HG02759 (cell line): ENCODE measurements at regions not wholly inside any gene's neighbourhood (a gene's known extent, or its start where the extent isn't known, plus 50 kb on each side); places are given as distances from the start of the nearest gene placed in this dataset.

Experiments used
- ATAC-seq: cut with Tn5 transposase; IDR thresholded peaks from one replicate; pipeline ENCODE4 v1.9.1; 2021; ENCODE audit warnings: mild to moderate bottlenecking, moderate library complexity; ENCODE audit not compliant: unreplicated experiment

DNA sequence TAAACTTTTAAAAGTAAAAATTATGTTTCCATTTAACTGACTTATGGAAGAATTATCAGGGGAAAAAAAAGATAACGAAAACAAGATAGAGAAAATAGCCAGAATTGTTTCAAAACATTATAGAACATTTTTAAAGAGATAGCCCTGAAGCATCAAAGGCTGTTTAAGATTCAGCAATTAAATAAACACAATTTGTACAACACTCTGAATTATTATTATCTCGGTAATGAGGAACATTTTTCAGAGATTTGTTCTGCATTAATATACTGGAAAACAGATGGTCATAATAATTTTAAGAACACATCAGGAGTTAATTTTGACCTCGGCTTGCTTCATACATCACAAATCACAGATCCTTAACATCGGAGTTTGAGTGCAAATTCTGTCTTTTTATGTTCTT lies 643.8 kb downstream of the SORCS1 start:
- ATAC-seq = no peak

DNA sequence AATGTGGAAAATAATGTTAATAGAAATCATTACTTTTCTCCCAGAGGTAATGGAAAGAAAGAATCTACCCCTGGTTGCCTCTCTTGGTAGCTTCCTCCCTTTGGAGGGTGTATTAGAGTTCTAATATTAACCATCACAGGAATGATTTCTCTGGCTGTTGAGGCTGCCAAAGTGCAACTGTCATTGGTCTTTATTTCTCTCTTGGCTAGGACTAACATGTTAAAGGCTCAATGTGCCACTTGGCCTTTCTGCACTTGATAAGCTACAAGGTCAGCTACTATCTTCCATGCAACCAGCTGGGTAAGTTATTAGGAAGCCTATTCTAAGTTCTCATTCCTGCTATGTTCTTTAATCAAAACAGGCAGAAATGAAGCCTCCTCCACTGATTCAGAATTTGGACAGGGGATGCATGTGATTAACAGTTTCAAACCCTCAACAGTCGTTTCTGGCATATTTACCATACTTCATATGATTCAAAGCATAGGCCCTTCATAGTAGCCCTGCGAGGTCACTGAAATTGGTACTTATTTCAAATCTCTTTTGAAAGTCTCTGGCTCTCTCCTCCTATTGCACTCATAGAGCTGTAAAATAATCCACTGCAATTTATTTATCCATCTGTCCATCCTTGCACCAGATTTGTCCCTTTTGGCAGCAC lies 645.0 kb downstream of the SORCS1 start:
- no peak for ATAC-seq

DNA sequence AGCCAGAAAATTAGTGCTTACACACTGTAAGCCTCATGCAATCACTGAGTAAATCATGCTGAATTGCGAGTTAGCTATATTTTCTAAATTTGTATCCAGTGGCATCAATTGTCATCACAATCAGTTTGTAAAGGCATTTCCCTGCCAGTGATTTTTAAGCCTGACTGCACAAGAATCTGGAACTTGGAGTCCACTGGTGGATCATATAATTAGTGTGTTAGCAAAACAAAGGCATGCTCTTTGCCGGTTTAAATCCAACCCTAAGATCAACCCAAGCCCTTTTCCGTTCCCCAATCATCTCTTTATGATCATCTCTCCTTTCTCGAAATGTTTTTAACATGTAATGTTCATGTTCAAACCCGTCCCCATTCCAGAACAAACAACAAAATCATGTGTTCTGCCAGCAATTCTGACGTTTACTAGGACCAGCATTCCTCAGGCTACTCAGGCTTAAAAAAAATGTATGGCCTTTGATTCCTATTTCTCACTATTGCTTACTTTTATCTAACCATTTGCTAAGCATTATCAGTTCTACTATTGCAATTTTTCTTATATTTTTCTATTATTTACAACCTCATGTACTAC lies 649.2 kb downstream of the SORCS1 start:
- ATAC-seq = no peak

DNA sequence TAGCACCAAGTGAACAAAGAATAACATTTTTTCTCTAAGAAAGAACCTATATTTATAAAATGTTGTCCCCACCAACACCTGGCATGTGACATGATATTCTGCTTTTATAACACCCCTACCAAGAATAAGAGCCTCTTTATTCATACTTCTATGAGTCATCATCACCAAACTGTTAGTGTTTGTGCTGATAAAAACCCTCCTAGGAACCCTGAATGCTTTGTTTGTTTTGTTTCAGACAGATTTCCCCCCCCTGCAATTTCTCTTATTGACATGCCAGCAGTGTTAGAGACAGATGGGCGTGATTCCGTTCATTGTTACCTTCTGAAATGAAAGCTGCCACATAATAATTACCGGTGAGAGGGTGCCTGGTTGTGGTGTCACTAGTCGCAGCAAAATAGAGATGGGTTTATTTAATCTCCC lies 651.1 kb downstream of the SORCS1 start:
- ATAC-seq = no peak

DNA sequence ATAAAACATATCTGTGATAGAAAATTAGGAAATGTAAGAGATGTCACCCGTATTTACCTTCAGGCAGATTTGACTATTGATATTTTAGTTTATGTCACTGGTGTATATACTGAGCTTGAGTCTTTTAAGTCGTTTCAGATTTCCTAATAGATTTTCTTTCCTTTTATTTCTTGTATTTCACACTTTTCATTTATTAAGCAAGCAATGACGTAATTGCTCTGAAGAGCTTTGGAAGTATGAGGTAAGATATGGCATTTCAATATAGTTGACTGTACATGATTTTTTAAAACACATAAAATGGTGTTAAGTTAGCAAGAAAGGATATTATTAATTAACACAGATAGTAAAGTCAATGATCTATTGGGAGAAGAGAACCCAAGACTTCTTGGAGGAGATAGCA lies 652.6 kb downstream of the SORCS1 start:
- no peak for ATAC-seq

DNA sequence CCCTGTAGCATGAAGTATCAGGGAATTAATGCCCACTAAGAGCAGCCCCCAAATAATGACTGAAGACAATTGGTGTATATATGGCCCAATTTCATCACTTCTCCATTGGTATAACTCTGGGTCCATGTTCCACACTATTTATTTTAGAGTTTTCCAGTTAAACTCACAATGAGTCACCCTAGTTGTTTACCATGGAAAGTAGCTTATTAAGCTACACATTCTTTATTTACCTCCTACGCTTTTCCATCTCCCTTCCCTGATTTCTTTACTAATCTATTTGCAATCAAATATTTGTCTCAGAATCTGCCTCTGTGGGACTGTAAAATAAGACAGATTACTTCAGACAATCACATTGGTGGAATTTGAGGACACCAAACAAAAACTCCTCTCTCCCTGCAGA lies 655.6 kb downstream of the SORCS1 start:
- ATAC-seq = no peak

DNA sequence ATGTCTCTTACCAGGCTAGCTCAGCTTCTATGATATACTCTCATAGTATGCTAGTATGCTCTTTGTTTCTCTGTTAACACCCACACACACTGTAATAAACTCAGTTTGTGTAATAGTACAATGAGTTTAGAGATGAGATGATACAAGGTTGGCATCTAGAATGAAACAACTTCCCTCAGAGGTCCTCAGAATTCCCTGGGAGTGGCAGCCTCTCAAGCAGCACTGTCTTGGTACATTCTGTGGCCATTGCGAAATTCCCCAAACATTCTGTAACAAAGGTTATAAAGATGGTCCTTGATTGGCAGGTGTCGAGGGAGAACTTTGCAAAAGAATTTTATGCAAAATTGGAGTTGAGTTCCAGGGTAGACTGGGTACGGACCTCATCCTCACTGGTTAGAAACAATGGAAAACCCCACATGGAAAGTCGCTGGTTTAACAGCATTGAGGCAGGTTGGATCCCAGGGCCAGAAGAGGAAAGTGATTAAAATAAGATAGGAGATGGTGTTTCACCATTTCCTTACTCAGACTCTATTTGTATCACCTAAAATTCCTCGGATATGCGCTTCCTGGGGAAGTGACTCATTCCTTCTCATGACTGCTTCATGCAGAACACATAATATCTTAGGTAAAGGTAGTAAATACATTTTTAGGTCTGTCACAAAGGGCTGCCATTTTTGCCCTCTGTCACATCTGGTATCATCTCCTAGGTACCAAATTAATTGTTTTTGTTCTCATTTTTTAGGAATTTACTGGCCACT lies 657.8 kb downstream of the SORCS1 start:
- ATAC-seq = no peak

DNA sequence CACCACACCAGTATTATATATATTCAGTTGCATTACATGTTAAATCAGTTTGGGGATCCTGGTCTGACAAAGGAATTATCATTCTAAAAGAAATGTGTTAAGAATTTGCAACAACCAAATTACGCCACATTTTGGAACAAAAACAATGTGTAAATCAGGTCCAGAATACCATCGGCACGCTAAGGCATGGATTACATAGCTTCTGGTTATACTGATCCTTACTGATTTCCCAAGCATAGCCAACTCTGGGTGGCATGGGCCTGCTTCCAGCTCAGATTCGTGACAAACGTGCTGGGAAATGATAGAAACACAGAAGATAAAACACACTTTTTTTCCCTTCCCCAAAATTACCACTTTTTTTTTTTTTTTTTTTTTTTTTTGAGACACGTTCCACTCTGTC lies 660.0 kb downstream of the SORCS1 start:
- no peak for ATAC-seq

DNA sequence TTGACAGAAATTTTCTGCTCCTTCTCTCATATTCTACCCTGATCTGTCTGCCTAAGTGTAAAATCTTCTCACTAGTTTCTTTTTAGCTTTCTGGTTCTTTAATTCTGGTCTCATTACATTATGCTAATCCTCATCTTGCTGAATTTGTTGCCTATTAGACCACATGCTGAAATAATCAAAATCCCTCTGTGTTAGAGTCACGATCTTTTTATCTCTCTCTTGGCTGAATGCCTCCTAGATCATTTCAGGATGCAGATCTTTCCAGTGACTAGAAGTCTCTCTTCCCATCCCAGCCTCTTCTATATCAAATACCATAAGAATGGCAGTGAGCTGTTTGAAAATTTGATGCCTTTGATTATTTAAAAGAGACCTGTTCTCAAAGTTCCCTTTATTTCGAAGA lies 661.9 kb downstream of the SORCS1 start:
- ATAC-seq = no peak

DNA sequence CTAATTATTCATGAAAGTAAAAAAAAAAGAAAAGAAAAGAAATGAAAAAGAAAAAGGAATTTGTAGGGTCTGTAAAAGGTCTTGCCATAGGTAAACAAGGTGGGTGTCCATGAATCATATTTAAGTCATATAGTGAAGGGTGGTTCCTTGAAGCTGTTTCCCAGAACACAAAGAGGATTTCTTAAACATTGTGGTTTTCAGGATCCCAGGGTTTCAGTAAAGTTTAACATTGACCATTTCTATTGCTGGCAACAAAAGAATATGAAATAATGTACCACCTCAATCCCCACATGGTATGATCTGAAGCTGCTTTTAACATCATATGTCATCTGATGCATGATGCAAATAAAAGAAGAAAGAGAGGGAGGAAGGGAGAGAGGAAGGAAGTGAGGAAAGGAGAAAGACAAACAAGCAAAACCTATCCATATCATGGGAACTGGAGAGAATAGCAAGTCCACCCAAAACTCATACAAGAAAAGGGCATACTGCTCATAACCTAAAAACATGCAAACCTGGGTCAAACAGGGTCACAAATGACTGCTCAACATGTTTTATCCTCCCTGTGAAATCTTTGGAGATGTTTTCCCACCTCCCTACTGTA lies 663.5 kb downstream of the SORCS1 start:
- no peak for ATAC-seq

DNA sequence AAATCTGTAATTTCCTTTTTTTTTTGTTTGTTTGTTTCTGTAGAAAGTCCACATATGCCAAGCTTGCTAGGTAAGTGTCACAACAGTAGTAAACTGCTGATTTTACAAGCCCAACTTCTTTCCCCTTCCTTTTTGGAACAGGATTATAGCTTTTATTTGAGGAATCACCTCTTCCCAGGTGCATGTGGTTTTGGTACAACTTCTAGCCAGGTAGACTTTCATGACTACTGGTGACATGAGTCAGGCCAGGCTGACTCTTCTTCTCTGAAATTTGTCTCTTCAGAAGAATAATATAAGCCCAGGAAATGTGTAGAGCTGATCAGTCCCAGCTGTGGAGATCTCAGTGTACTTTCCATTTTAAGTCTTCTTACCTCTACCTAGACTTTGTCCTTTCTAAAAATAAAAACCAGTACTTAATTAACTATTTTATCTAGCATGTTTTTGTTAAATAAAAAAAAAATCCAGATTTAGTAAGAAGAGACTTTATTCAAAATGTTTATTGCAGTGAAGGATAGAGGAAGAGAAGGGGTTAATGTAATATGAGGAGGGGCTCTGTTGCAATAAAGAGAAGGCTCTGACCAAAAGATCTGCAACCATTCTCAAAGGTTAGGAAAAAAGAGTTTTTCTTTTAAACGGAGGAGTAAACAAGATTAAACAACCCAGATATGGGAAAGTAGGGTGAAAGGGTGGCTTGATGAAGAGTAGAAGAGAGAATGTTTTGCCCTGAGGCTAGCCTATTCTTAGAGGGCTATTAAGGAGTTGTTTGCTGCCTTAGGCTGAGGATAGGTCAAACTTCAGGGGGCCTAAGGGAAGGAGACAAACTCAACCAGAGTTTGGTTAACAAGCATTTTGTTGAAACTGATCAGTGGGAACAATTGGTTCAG lies 664.2 kb downstream of the SORCS1 start:
- ATAC-seq = no peak

DNA sequence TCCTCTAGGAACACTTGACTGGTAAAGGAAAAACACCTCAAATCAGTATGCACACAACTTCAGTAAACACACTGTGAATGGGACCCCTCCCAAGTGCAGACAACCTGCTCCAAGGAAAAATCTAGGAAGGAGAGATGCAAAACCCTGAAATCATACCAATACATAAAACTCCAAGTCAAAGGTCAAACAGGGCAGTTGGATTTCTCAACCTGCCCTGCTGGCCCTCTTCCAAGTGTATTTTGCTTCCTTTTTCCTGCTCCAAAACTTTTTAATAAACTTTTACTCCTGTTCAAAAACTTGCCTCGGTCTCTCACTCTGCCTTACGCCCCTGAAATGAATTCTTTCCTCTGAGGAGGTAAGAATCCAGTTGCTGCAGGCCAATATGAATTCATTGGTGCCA lies 665.1 kb downstream of the SORCS1 start:
- no peak for ATAC-seq

DNA sequence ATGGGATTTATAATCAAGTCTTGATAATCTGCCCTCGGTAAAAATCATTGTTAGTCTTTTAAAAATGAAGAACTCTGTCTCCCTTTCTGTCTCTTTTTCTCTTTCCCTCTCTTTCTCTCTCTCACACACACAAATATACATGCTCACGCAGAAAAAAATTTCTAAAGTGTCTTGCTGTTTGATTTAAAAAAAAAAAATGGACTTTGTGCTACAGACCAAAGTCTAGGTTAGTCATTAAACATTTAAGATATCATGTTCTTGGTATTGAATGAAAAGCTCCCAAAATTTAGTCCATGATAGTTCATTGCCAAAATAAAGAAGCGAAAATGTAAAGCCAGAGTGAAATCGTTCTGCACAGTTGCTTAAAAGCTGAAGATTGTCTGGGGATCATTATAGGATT lies 665.8 kb downstream of the SORCS1 start:
- no peak for ATAC-seq

DNA sequence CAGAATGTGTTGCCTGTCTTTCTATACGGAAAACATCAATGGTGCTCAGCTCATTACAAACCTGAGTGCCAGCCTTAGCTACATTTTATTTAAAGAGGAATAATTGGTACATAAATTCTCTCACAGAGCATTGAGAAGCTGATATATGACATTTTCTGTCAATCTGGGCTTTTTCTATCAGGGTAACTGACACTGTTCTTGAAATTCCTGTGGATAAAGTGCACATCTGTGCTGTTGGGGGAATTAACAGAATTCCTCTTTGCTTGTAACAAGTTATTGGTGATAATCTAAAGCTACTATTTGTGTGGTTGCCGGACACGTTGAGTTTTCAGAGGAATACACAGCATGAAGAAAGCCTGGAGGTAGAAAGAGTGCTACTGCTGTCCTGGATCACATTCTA lies 668.6 kb downstream of the SORCS1 start:
- ATAC-seq = no peak

DNA sequence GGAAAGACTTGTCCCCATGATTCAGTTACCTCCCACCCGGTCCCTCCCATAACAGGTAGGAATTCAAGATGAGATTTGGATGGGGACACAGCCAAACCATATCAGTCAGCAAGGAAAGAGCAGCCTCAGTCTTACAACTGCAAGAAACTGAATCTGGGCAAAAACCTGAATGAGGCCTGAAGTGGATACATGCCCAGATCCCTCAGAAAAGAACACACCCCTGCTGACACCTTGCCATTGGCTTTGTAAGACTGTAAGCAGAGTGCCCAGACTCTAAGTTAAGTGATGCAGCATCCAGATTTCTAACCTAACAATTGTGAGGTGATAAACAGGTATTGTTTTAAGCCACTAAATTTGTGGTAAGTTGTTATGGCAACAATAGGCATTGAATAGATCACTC lies 670.8 kb downstream of the SORCS1 start:
- ATAC-seq = no peak

DNA sequence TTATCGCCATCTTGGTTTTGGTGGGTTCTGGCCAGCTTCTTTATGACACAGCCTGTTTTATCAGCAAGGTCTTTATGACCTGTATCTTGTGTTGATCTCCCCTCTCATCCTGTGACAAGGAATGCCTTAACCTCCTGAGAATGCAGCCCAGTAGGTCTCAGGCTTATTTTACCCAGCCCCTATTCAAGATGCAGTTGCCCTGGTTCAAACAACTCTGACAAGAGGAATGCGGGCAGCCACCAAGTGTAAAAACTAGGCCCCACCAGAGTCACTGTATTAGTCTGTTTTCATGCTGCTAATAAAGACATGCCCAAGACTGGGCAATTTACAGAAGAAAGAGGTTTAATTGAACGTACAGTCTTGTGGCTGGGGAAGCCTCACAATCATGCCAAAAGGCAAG lies 671.3 kb downstream of the SORCS1 start:
- ATAC-seq = no peak

DNA sequence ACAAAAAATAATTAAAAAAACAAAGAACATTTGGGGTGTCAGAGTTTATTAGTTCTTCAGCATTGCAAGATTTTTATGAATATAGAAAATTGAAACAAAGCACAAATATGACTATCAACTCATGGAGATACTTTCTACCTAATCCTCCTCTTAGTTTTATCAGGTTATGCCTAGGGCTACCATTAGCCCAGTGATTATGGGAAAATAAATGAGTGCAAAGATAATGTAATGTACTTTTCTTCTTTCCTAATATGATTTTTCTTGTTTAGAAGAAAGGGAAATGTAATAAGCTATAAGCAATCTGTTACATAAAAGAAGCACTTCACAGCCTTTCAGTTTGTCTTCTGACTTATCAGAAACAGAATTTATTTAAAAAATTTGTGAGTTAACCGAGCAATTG lies 676.8 kb downstream of the SORCS1 start:
- no peak for ATAC-seq

DNA sequence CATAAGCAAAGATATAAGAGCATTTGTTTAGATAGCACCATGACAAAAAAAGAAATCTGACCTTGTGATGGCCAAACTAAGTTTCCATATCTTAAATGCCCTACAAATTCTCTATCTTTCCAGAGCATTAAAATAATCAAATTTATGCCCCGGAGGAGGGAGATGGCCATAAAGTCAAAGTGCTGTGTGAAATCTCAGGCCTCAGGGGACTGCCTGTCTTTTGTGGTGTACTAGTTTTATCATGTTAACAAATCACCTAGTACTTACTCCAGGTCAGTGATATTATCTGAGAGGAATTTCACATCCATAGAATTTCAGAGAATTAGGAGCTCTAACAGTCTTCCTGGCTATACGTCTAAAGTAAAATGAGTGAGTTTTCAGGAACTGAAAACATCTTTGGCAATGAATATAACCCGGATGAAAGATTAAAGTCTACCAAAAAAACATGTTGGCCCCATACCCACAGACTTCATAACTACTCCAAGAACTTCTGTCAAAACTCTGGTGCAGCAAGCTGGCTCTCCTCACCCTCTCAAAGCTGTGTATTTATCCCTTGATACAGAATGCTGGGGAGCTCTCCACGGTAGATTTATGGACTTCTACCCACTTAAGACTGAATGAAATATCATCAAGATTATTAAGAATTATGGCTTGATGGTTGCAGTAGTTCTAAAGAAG lies 682.8 kb downstream of the SORCS1 start:
- no peak for ATAC-seq

DNA sequence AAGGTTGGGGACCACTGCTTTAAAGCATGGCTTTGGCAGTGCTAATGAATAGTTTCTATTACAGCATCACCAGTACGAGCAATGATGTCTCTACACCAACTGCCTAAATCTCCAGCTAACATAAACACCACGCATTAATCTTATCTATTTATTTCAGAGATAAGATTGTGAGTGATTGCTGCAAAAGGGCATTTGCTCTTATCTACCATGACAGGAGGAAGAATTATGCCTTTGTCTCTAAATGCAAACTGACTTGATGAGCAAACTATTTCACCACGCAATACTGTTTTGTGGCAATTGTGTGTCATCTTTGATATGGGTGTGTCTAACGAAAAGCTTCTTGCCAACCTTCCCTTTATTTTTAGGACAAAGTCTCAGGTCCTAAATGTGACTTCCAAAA lies 684.9 kb downstream of the SORCS1 start:
- ATAC-seq = no peak

DNA sequence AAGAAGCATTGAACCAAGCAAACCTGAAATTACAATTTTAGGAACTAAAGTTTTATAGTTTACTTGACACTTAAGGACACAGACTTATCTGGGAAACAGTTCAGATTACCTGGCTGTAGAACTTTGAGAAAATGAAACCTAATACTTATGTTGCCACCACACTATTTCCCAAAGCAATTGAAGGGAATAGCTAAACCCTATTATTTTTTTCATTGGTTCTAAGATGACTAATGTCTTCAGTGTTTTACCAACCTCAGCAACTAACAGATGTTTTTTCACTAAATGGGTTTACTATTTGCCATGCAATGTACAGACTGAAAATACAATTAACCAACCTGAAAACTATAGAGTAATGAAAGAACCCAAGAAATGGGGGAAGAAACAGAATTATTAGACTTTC lies 689.6 kb downstream of the SORCS1 start:
- ATAC-seq = no peak
